ENCODE measurements at regions not wholly inside any gene's neighbourhood (a gene's known extent, or its start where the extent isn't known, plus 50 kb on each side); places are given as distances from the start of the nearest gene placed in this dataset.

DNA sequence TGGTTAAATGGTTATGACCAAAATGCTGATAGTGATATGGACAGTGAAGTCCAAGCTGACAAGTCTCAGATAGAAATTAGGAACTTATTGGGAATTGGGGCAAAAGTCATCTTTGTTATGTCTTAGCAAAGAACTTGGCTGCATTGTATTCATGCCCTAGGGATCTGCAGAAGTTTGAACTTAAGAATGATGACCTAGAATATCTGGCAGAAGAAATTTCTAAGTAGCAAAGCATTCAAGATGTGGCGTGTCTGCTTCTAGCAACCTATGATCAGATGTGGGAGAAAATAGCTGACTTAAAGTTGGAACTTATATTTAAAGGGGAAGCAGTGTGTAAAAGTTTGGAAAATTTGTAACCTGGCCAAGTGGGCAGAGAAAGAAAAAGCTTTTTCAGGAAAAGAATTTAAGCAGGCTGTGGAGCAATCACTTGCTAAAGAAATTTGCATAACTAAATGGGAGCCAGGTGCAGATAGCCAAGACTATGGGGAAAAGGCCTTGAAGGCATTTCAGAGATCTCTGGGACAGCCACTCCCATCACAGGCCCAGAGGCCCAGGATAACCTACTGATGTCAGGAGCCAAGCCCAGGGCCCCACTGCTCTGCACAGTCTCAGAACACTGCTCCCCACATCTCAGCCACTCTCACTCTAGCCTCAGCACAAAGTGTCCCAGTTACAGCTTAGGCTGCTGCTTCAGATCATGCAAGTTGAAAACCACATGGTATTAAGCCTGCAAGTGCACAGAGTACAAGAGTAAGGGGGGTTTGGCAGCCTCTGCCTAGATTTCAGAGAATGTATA is 147.8 kb upstream of the TGFBR2 start (continued):
- TF ChIP-seq, protein P1, sequence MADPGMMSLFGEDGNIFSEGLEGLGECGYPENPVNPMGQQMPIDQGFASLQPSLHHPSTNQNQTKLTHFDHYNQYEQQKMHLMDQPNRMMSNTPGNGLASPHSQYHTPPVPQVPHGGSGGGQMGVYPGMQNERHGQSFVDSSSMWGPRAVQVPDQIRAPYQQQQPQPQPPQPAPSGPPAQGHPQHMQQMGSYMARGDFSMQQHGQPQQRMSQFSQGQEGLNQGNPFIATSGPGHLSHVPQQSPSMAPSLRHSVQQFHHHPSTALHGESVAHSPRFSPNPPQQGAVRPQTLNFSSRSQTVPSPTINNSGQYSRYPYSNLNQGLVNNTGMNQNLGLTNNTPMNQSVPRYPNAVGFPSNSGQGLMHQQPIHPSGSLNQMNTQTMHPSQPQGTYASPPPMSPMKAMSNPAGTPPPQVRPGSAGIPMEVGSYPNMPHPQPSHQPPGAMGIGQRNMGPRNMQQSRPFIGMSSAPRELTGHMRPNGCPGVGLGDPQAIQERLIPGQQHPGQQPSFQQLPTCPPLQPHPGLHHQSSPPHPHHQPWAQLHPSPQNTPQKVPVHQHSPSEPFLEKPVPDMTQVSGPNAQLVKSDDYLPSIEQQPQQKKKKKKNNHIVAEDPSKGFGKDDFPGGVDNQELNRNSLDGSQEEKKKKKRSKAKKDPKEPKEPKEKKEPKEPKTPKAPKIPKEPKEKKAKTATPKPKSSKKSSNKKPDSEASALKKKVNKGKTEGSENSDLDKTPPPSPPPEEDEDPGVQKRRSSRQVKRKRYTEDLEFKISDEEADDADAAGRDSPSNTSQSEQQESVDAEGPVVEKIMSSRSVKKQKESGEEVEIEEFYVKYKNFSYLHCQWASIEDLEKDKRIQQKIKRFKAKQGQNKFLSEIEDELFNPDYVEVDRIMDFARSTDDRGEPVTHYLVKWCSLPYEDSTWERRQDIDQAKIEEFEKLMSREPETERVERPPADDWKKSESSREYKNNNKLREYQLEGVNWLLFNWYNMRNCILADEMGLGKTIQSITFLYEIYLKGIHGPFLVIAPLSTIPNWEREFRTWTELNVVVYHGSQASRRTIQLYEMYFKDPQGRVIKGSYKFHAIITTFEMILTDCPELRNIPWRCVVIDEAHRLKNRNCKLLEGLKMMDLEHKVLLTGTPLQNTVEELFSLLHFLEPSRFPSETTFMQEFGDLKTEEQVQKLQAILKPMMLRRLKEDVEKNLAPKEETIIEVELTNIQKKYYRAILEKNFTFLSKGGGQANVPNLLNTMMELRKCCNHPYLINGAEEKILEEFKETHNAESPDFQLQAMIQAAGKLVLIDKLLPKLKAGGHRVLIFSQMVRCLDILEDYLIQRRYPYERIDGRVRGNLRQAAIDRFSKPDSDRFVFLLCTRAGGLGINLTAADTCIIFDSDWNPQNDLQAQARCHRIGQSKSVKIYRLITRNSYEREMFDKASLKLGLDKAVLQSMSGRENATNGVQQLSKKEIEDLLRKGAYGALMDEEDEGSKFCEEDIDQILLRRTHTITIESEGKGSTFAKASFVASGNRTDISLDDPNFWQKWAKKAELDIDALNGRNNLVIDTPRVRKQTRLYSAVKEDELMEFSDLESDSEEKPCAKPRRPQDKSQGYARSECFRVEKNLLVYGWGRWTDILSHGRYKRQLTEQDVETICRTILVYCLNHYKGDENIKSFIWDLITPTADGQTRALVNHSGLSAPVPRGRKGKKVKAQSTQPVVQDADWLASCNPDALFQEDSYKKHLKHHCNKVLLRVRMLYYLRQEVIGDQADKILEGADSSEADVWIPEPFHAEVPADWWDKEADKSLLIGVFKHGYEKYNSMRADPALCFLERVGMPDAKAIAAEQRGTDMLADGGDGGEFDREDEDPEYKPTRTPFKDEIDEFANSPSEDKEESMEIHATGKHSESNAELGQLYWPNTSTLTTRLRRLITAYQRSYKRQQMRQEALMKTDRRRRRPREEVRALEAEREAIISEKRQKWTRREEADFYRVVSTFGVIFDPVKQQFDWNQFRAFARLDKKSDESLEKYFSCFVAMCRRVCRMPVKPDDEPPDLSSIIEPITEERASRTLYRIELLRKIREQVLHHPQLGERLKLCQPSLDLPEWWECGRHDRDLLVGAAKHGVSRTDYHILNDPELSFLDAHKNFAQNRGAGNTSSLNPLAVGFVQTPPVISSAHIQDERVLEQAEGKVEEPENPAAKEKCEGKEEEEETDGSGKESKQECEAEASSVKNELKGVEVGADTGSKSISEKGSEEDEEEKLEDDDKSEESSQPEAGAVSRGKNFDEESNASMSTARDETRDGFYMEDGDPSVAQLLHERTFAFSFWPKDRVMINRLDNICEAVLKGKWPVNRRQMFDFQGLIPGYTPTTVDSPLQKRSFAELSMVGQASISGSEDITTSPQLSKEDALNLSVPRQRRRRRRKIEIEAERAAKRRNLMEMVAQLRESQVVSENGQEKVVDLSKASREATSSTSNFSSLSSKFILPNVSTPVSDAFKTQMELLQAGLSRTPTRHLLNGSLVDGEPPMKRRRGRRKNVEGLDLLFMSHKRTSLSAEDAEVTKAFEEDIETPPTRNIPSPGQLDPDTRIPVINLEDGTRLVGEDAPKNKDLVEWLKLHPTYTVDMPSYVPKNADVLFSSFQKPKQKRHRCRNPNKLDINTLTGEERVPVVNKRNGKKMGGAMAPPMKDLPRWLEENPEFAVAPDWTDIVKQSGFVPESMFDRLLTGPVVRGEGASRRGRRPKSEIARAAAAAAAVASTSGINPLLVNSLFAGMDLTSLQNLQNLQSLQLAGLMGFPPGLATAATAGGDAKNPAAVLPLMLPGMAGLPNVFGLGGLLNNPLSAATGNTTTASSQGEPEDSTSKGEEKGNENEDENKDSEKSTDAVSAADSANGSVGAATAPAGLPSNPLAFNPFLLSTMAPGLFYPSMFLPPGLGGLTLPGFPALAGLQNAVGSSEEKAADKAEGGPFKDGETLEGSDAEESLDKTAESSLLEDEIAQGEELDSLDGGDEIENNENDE (IDR thresholded peaks at IDR 0.05; ENCODE audit: insufficient replicate concordance, low read length) = no peak
- TF ChIP-seq, protein P2, sequence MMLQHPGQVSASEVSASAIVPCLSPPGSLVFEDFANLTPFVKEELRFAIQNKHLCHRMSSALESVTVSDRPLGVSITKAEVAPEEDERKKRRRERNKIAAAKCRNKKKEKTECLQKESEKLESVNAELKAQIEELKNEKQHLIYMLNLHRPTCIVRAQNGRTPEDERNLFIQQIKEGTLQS (IDR thresholded peaks at IDR 0.05; ENCODE audit: insufficient read depth, low read depth, low read length) = no peak
- no peak for TF ChIP-seq RFX5 (IDR thresholded peaks at IDR 0.05; ENCODE audit: borderline replicate concordance, low read depth, low read length)
- TF ChIP-seq, protein P3, sequence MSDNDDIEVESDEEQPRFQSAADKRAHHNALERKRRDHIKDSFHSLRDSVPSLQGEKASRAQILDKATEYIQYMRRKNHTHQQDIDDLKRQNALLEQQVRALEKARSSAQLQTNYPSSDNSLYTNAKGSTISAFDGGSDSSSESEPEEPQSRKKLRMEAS (IDR thresholded peaks at IDR 0.05) = no peak
- TF ChIP-seq SRF (IDR thresholded peaks at IDR 0.05; ENCODE audit: low read depth, low read length) = no peak
